Mesenchymal stem cell (in vitro differentiated cells and primary cell): ENCODE measurements at regions not wholly inside any gene's neighbourhood (a gene's known extent, or its start where the extent isn't known, plus 50 kb on each side); places are given as distances from the start of the nearest gene placed in this dataset.

ENCODE experiments used
- DNase-seq: peaks from one replicate; pipeline ENCODE4 v3.0.0-alpha.2; 2013
- H2AFZ ChIP-seq: one replicate; pipeline ENCODE4 v1.6.1; 2013; ENCODE audit warnings: low read depth, mild to moderate bottlenecking, control low read depth, inconsistent platforms, low read length, moderate library complexity
- H2AK5ac ChIP-seq: 2 replicates; pipeline ENCODE4 v1.6.1; 2013; ENCODE audit warnings: low read length, moderate library complexity, mild to moderate bottlenecking, inconsistent platforms; ENCODE audit not compliant: severe bottlenecking
- H2BK120ac ChIP-seq: one replicate; pipeline ENCODE4 v1.6.1; 2013; ENCODE audit warnings: low read depth, mild to moderate bottlenecking, inconsistent platforms, low read length, moderate library complexity
- H2BK12ac ChIP-seq, 2 experiments: one replicate each; pipeline ENCODE4 v1.6.1; 2013; ENCODE audit warnings: inconsistent platforms in 2 of 2, low read length in 2 of 2, mild to moderate bottlenecking in 2 of 2, moderate library complexity in 2 of 2, control low read depth in 1 of 2
- H2BK15ac ChIP-seq: one replicate; pipeline ENCODE4 v1.6.1; 2013; ENCODE audit warnings: mild to moderate bottlenecking, low read depth, inconsistent platforms; ENCODE audit not compliant: poor library complexity, severe bottlenecking
- H2BK5ac ChIP-seq: 2 replicates; pipeline ENCODE4 v1.6.1; 2013; ENCODE audit warnings: low read depth, mild to moderate bottlenecking, low read length, control low read depth, inconsistent platforms; ENCODE audit not compliant: poor library complexity, severe bottlenecking
- H3K14ac ChIP-seq, 2 experiments: one replicate each; pipeline ENCODE4 v1.6.1; 2013; ENCODE audit warnings: inconsistent platforms in 2 of 2, low read length in 2 of 2, control low read depth in 1 of 2, mild to moderate bottlenecking in 1 of 2, moderate library complexity in 1 of 2
- H3K18ac ChIP-seq, 2 experiments: one replicate each; pipeline ENCODE4 v1.6.1; 2013; ENCODE audit warnings: inconsistent platforms in 2 of 2, low read length in 2 of 2, control low read depth in 1 of 2, low read depth in 1 of 2, mild to moderate bottlenecking in 1 of 2
- H3K23ac ChIP-seq, 2 experiments: one replicate each; pipeline ENCODE4 v1.6.1; 2013; ENCODE audit warnings: inconsistent platforms in 2 of 2, low read length in 2 of 2, mild to moderate bottlenecking in 2 of 2, moderate library complexity in 2 of 2, control low read depth in 1 of 2
- H3K27ac ChIP-seq: 2 replicates; pipeline ENCODE4 v1.5.1; 2013; ENCODE audit warnings: mild to moderate bottlenecking, moderate library complexity, low read length, control low read depth, inconsistent platforms; ENCODE audit not compliant: poor library complexity, severe bottlenecking
- H3K27me3 ChIP-seq, 2 experiments: 2 replicates each; pipeline versions ENCODE4 v1.6.1 to v1.7.0; 2013; ENCODE audit warnings: low read length in 2 of 2, mild to moderate bottlenecking in 2 of 2, moderate library complexity in 2 of 2, control low read depth in 1 of 2, inconsistent platforms in 1 of 2; ENCODE audit not compliant: control insufficient read depth in 1 of 2, insufficient read depth in 1 of 2
- H3K36me3 ChIP-seq, 2 experiments: 2 replicates each; pipeline versions ENCODE4 v1.6.1 to v1.7.0; 2013; ENCODE audit warnings: low read length in 2 of 2, control low read depth in 1 of 2, inconsistent platforms in 1 of 2, low read depth in 1 of 2, mild to moderate bottlenecking in 1 of 2; ENCODE audit not compliant: insufficient read depth in 2 of 2, control insufficient read depth in 1 of 2
- H3K4ac ChIP-seq, 2 experiments: one replicate each; pipeline ENCODE4 v1.6.1; 2013; ENCODE audit warnings: inconsistent platforms in 2 of 2, low read length in 2 of 2, mild to moderate bottlenecking in 2 of 2, moderate library complexity in 2 of 2, control low read depth in 1 of 2, low read depth in 1 of 2
- H3K4me1 ChIP-seq: 2 replicates; pipeline ENCODE4 v1.6.1; 2013; ENCODE audit warnings: low read depth, low read length, control low read depth; ENCODE audit not compliant: control insufficient read depth, insufficient read depth
- H3K4me2 ChIP-seq: 2 replicates; pipeline ENCODE4 v1.6.1; 2013; ENCODE audit warnings: low read length, mild to moderate bottlenecking, inconsistent platforms; ENCODE audit not compliant: poor library complexity, severe bottlenecking
- H3K4me3 ChIP-seq, 2 experiments: 2 replicates each; pipeline versions ENCODE4 v1.5.1 to v1.7.0; 2013; ENCODE audit warnings: low read length in 2 of 2, mild to moderate bottlenecking in 2 of 2, control low read depth in 1 of 2, low read depth in 1 of 2; ENCODE audit not compliant: insufficient read depth in 1 of 2
- H3K79me1 ChIP-seq: replicated peaks from 2 replicates; pipeline ENCODE4 v1.6.1; 2013; ENCODE audit warnings: mild to moderate bottlenecking, control low read depth, low read length, inconsistent platforms; ENCODE audit not compliant: poor library complexity, severe bottlenecking
- H3K9ac ChIP-seq: 2 replicates; pipeline ENCODE4 v1.7.0; 2013; ENCODE audit warnings: mild to moderate bottlenecking, low read length, moderate library complexity
- H3K9me3 ChIP-seq: 2 replicates; pipeline ENCODE4 v1.7.0; 2013; ENCODE audit warnings: mild to moderate bottlenecking, low read length; ENCODE audit not compliant: control insufficient read depth
- H4K8ac ChIP-seq: one replicate; pipeline ENCODE4 v1.6.1; 2013; ENCODE audit warnings: inconsistent platforms, mild to moderate bottlenecking, low read length, moderate library complexity
- H4K91ac ChIP-seq: one replicate; pipeline ENCODE4 v1.6.1; 2013; ENCODE audit warnings: mild to moderate bottlenecking, low read length, inconsistent platforms
- WGBS: methylation state at CpG from one replicate; pipeline ENCODE4 v1.1.7; 2013; ENCODE audit warnings: mixed read lengths; 5-methylcytosine and 5-hydroxymethylcytosine counted together

- Histone ChIP-seq H3K27ac (no peak overlapping the region), H3K79me1 (no peaks in the 10 kb centered on the region), H4K91ac (no peak overlapping the region), H3K23ac (peak overlapping the region in 1 of 2 experiments; percentile 15), H4K8ac (no peak overlapping the region), H3K4me1 (no peaks in the 10 kb centered on the region), H2BK5ac (no peak overlapping the region), H2BK120ac (no peak overlapping the region), H3K18ac (no peak overlapping the region), H2BK15ac (no peak overlapping the region), H3K14ac (no peak overlapping the region), H3K4me3 (no peak overlapping the region), H2AFZ (no peak overlapping the region), H3K9me3 (no peaks in the 10 kb centered on the region), H3K9ac (no peak overlapping the region), H3K4ac (no peak overlapping the region), H3K4me2 (no peak overlapping the region), H2AK5ac (no peak overlapping the region), H2BK12ac (no peak overlapping the region), H3K27me3 (peaks cover 5 to 19% of the 10 kb centered on the region in 2 experiments), H3K36me3 (no peaks in the 10 kb centered on the region)
- WGBS, result 85% methylated on average over 3 of the region's 3 CpGs
- DNase-seq, result no peak
These were observed 264.6 kb upstream of the AGAP1 start for GRCh38 chr2:235229236-235229635.

- H3K23ac ChIP-seq, result no peak overlapping the region
- no peak overlapping the region for H2BK5ac ChIP-seq
- H3K27ac ChIP-seq, result no peak overlapping the region
- peak; percentile 17 for DNase-seq
- H3K18ac ChIP-seq, result no peak overlapping the region
- no peaks in the 10 kb centered on the region for H3K9me3 ChIP-seq
- H2AFZ ChIP-seq, result no peak overlapping the region
- H3K27me3 ChIP-seq, result peaks cover 0 to 19% of the 10 kb centered on the region in 2 experiments
- H3K4me3 ChIP-seq, result peak overlapping the region in 1 of 2 experiments; percentile 54
- H3K4me2 ChIP-seq, result no peak overlapping the region
- no peak overlapping the region for H2BK15ac ChIP-seq
- no peak overlapping the region for H3K4ac ChIP-seq
- no peaks in the 10 kb centered on the region for H3K36me3 ChIP-seq
- H3K4me1 ChIP-seq, result no peaks in the 10 kb centered on the region
- WGBS, result 79% methylated on average over 5 of the region's 8 CpGs
- no peak overlapping the region for H4K91ac ChIP-seq
- no peak overlapping the region for H2BK12ac ChIP-seq
- no peak overlapping the region for H3K14ac ChIP-seq
- H3K79me1 ChIP-seq, result no peaks in the 10 kb centered on the region
- no peak overlapping the region for H2BK120ac ChIP-seq
- no peak overlapping the region for H4K8ac ChIP-seq
- H2AK5ac ChIP-seq, result no peak overlapping the region
- H3K9ac ChIP-seq, result peak overlapping the region; percentile 29
These were observed 262.8 kb upstream of the AGAP1 start for GRCh38 chr2:235230821-235231601.

GRCh38 chr2:235232449-235233433 lies 261.1 kb upstream of the AGAP1 start:
- Histone ChIP-seq H2AK5ac (no peak overlapping the region), H2AFZ (no peak overlapping the region), H4K8ac (no peak overlapping the region), H3K4me2 (no peak overlapping the region), H3K23ac (no peak overlapping the region), H3K27me3 (peaks cover 0 to 13% of the 10 kb centered on the region in 2 experiments), H3K4ac (no peak overlapping the region), H3K18ac (no peak overlapping the region), H2BK12ac (no peak overlapping the region), H3K9me3 (no peaks in the 10 kb centered on the region), H3K36me3 (no peaks in the 10 kb centered on the region), H3K4me3 (no peak overlapping the region), H4K91ac (peak overlapping the region; percentile 75), H3K27ac (no peak overlapping the region), H2BK120ac (no peak overlapping the region), H3K14ac (no peak overlapping the region), H3K9ac (no peak overlapping the region), H2BK15ac (no peak overlapping the region), H3K4me1 (no peaks in the 10 kb centered on the region), H3K79me1 (no peaks in the 10 kb centered on the region), H2BK5ac (no peak overlapping the region)
- no peak for DNase-seq
- 91% methylated on average over 19 of the region's 20 CpGs for WGBS

GRCh38 chr2:235234736-235235135 lies 259.1 kb upstream of the AGAP1 start:
- H2AFZ ChIP-seq, result no peak overlapping the region
- no peak overlapping the region for H3K4ac ChIP-seq
- H3K4me1 ChIP-seq, result no peaks in the 10 kb centered on the region
- no peak overlapping the region for H2BK120ac ChIP-seq
- no peaks in the 10 kb centered on the region for H3K9me3 ChIP-seq
- whole genome bisulfite sequencing, result no CpG with 5 or more reads among the region's 6 CpGs
- no peak overlapping the region for H4K8ac ChIP-seq
- no peak overlapping the region for H2BK15ac ChIP-seq
- no peaks in the 10 kb centered on the region for H3K36me3 ChIP-seq
- H2AK5ac ChIP-seq, result no peak overlapping the region
- H3K4me3 ChIP-seq, result no peak overlapping the region
- H3K27ac ChIP-seq, result no peak overlapping the region
- no peak overlapping the region for H3K4me2 ChIP-seq
- H2BK5ac ChIP-seq, result no peak overlapping the region
- peak; percentile 8 for DNase-seq
- H3K23ac ChIP-seq, result no peak overlapping the region
- H4K91ac ChIP-seq, result no peak overlapping the region
- H3K14ac ChIP-seq, result no peak overlapping the region
- H3K27me3 ChIP-seq, result peaks cover 2 to 8% of the 10 kb centered on the region in 2 experiments
- no peaks in the 10 kb centered on the region for H3K79me1 ChIP-seq
- H3K9ac ChIP-seq, result peak overlapping the region; percentile 31
- H2BK12ac ChIP-seq, result no peak overlapping the region
- no peak overlapping the region for H3K18ac ChIP-seq
